PFSK-1 (cell line): ENCODE measurements at regions not wholly inside any gene's neighbourhood (a gene's known extent, or its start where the extent isn't known, plus 50 kb on each side); places are given as distances from the start of the nearest gene placed in this dataset.

Experiments used
- POLR2AphosphoS5 ChIP-seq: IDR thresholded peaks from 2 replicates; pipeline ENCODE4 v1.6.1; 2012; ENCODE audit warnings: low read depth, mild to moderate bottlenecking, control low read depth, low read length, moderate library complexity
- SIN3A ChIP-seq: IDR thresholded peaks from 2 replicates; pipeline ENCODE4 v1.6.1; 2012; ENCODE audit warnings: mild to moderate bottlenecking, low read length, moderate library complexity, borderline replicate concordance; ENCODE audit not compliant: insufficient read depth

DNA sequence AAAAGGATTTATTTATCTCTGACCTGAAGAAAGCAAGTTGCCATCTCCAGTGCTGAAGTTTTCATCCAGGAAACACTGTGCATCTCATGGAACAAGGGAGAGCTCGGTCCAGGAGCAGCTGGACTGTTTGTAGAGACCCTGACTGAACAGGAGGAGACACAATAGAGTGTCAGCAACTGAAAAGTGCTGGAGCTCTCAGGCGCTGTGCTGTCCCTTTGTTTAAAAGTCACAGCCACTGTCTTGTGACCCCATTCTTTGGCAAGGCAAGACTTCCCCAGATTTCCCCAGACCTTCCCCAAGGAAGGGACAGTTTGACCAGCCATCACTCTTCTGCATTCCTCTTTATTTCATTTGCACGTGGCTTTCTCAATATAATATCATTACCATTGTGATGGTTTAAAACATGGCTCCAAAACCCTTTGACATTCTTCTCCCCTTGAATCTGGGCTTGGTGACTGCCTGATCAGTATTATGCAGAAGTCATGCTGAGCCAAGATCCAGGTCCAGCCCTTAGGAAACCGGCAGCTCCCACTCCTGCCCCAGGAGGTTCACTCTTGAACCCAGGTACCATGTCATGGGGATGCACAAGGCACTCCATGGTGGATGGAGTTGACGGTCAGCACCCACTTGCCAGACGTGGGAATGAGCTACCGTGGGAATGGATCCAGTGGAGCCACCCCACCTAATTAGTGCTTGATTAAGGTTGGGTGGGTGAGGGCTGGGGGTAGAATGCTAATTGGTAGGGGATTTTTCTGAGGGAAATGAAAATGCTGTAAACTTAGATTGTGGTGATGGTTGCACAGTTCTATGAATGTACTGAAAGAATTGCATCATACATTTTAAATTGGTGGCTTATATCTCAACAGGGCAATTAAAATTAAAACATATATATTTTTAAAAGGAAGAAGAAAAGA is 497.9 kb upstream of the RAB6C start:
- TF ChIP-seq POLR2AphosphoS5 = no peak
- TF ChIP-seq SIN3A = no peak
